GM13977 (cell line): ENCODE measurements at regions not wholly inside any gene's neighbourhood (a gene's known extent, or its start where the extent isn't known, plus 50 kb on each side); places are given as distances from the start of the nearest gene placed in this dataset.

Experiments
- DNase-seq: peaks from one replicate; pipeline ENCODE4 v3.0.0; 2012; ENCODE audit warnings: low spot score
- in situ Hi-C: fragments of 300-500 bp; cut with MboI; formaldehyde crosslinking; loops from one replicate; pipeline ENCODE4 v1.12.0; 2022; ENCODE audit warnings: low sequenced_read_pairs, low pct_unique_long_range_greater_than_20kb, mixed read lengths, inconsistent platforms; ENCODE audit not compliant: unreplicated experiment
- TF ChIP-seq, protein P1 (sequence below): IDR thresholded peaks from 2 replicates; pipeline ENCODE4 v1.5.1; 2012; ENCODE audit warnings: mild to moderate bottlenecking, control low read depth; ENCODE audit not compliant: insufficient read depth; ENCODE audit errors: extremely low read depth, missing control alignments

DNA sequence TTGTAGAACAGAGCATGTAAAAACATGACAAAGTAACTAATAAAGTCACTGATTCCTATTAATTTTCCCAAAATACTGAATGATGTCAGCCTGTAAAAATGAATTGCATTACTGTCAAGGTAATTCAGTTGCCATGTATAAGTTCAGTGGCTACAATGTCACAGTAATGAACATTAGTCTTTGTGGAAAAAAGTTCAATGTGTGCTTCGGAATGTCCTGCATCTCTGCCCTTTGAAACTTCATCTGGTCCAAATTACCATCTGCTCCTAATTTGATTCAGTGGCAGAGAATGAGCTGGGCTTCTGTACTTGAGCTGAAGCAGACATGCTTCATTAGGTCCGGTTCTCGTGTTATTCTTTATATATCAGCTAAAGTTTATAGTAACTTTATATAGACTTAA lies 567.4 kb downstream of the COL12A1 start:
- TF ChIP-seq, protein P1, sequence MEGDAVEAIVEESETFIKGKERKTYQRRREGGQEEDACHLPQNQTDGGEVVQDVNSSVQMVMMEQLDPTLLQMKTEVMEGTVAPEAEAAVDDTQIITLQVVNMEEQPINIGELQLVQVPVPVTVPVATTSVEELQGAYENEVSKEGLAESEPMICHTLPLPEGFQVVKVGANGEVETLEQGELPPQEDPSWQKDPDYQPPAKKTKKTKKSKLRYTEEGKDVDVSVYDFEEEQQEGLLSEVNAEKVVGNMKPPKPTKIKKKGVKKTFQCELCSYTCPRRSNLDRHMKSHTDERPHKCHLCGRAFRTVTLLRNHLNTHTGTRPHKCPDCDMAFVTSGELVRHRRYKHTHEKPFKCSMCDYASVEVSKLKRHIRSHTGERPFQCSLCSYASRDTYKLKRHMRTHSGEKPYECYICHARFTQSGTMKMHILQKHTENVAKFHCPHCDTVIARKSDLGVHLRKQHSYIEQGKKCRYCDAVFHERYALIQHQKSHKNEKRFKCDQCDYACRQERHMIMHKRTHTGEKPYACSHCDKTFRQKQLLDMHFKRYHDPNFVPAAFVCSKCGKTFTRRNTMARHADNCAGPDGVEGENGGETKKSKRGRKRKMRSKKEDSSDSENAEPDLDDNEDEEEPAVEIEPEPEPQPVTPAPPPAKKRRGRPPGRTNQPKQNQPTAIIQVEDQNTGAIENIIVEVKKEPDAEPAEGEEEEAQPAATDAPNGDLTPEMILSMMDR = no peak
- no peak for DNase-seq
- in situ Hi-C loops = no loop called here

DNA sequence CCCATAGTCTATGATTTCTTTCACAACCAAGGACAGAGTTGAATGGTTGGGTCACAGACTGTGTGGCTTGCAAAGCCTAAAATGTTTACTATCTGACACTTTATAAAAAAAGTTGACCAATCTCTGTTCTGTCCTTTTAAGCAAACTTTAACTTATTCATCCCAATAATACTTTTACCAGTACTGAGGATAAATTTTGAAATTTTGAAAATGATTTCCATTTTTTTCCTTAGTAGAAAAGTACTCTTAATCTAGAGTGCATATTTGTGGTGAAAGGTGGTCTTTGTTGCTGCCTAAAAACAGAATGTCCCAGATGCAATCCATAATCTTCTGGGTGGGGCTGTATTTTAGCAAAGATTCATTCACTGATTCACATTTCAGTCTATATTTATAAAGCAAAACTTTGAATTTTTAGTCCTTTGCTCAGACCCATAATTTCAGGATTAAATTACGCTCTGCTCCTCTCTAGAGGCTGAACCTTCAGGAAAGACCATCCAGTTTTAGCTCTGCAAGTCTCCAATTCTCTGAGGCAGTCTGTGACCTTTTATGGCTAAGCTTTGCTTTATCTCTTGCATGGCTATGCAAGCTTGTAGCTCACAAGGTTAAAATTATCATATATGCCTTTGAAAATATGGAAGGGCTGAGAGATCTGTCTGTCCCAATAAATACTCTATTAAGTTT lies 573.5 kb downstream of the COL12A1 start:
- no peak for DNase-seq
- in situ Hi-C loops = no loop called here
- TF ChIP-seq, protein P1 = no peak

DNA sequence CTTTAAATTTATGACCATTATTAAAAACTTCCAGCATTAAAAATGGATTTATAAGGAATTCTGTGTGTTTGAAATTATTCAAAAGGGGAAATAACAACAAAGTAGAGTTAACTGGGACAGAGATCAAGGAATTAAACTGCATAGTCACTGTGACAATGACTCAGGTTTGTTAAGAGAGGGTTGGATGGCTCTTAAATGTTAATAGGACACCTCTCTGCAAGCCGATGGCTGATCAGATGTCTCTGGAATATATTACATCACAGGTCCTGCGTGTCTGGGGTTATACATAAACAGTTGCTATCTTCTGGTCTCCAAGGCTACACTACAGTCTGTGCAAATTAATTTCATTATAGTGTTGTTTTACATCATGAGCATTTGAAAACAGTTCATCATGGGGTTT lies 574.3 kb downstream of the COL12A1 start:
- TF ChIP-seq, protein P1 = no peak
- no peak for DNase-seq
- in situ Hi-C loops = no loop called here

DNA sequence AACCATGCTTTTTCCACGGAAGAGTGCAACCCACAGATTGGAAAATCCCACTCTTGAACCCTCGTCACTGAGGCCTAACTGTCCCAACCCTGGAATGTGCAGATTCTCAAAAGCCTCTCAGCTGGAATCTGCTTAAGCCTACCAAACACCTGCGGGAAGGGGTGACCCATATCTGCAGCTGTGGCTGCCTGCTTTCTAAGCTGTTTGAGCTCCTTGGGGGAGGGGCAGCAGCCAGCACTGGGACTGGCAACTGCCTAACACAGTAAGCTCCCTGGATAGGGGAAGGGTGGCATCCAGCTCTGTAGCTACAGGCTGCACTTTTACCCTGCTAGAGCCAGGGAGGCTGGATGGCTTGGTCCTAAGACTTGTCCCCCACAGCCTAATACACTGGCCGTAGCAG lies 579.6 kb downstream of the COL12A1 start:
- TF ChIP-seq, protein P1 = no peak
- DNase-seq = no peak
- in situ Hi-C loops = no loop called here

DNA sequence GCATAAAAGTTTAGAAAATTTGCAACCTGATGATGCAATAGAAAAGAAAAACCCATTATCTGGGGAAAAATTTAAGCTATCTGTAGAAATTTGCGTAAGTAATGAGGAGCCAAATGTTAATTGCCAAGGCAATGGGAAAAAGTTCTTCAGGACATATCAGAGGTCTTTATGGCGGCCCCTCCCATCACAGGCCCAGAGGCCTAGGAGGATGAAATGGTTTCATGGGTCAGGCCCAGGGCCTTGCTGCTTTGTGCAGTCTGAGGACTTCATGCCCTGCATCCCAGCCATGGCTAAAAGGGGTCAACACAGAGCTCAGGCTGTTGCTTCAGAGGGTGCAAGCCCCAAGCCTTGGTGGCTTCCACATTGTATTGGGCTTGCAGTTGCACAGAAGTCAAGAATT lies 582.8 kb downstream of the COL12A1 start:
- in situ Hi-C loops = no loop called here

DNA sequence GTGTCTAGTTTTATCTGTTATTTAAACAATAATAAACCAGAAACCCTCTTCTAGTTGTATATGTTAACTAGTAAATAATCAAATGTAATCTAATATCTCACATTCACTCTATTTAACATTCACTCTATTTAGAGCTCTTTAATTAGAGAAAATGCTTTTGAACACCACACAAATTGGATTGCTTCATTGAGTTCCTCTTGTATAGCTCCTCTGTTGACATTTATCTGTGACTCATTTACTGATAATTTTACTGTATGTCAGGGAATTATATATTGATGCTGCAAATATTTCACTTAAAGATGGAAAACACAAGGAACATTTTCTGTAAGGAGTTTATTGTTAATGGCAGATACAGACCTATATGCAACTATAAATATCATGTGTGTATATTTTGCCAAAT lies 594.6 kb downstream of the COL12A1 start:
- in situ Hi-C loops = no loop called here
- TF ChIP-seq, protein P1 = no peak
- no peak for DNase-seq

More for the DNA sequence above, 582.8 kb downstream of the COL12A1 start:
- no peak for DNase-seq
- TF ChIP-seq, protein P1 = no peak

DNA sequence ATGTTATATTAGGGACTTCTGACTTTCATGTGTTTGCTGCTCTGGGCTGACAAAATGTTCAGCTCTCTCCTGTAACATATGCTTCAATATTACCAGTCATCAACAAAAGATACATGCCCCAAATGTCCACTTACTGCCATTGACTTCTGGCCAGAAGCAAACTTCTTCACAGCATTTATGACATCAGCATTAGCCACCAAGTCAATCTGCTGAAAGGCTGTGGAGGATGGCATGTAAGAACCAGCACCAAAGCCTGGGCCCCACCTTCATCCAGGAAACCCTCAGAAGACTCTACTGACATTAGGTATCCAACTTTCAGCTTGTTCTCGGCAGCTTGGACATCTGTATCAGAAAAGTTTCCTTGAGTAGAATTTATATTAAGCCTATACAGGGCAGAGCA lies 595.5 kb downstream of the COL12A1 start:
- in situ Hi-C loops = no loop called here
- TF ChIP-seq, protein P1 = no peak

More for the DNA sequence above, 595.5 kb downstream of the COL12A1 start:
- DNase-seq = no peak
